Nephron progenitor cell (in vitro differentiated cells): ENCODE measurements at regions not wholly inside any gene's neighbourhood (a gene's known extent, or its start where the extent isn't known, plus 50 kb on each side); places are given as distances from the start of the nearest gene placed in this dataset.

Experiments
- DNase-seq: peaks from one replicate; pipeline ENCODE4 v3.0.0; 2021
- H3K27ac Mint-ChIP-seq: 2 replicates; pipeline ENCODE4 v1.8.0; 2021; ENCODE audit warnings: mild to moderate bottlenecking, moderate library complexity, mixed read lengths
- H3K27me3 Mint-ChIP-seq: 2 replicates; pipeline ENCODE4 v1.8.0; 2021; ENCODE audit warnings: mild to moderate bottlenecking, low read depth, mixed read lengths; ENCODE audit not compliant: poor library complexity
- H3K36me3 Mint-ChIP-seq: 2 replicates; pipeline ENCODE4 v1.8.0; 2021; ENCODE audit warnings: low read depth, mixed read lengths
- H3K4me1 Mint-ChIP-seq: 2 replicates; pipeline ENCODE4 v1.8.0; 2021; ENCODE audit warnings: mixed read lengths
- H3K4me3 Mint-ChIP-seq: 2 replicates; pipeline ENCODE4 v1.8.0; 2021; ENCODE audit warnings: mild to moderate bottlenecking, moderate library complexity, mixed read lengths
- H3K9me3 Mint-ChIP-seq: 2 replicates; pipeline ENCODE4 v1.8.0; 2021; ENCODE audit warnings: mild to moderate bottlenecking, moderate library complexity, mixed read lengths
- TF ChIP-seq, protein P1 (sequence below): fragments of 200-600 bp; sonication (generic); IDR thresholded peaks from 2 replicates; pipeline ENCODE4 v1.5.0; 2021; ENCODE audit warnings: antibody characterized with exemption

GRCh38 chr18:38688416-38688815 lies 1122.8 kb upstream of the CELF4 start:
- DNase-seq: no peak

GRCh38 chr18:38670486-38670885 lies 1104.9 kb upstream of the CELF4 start:
- DNase-seq: no peak
- TF ChIP-seq, protein P1, sequence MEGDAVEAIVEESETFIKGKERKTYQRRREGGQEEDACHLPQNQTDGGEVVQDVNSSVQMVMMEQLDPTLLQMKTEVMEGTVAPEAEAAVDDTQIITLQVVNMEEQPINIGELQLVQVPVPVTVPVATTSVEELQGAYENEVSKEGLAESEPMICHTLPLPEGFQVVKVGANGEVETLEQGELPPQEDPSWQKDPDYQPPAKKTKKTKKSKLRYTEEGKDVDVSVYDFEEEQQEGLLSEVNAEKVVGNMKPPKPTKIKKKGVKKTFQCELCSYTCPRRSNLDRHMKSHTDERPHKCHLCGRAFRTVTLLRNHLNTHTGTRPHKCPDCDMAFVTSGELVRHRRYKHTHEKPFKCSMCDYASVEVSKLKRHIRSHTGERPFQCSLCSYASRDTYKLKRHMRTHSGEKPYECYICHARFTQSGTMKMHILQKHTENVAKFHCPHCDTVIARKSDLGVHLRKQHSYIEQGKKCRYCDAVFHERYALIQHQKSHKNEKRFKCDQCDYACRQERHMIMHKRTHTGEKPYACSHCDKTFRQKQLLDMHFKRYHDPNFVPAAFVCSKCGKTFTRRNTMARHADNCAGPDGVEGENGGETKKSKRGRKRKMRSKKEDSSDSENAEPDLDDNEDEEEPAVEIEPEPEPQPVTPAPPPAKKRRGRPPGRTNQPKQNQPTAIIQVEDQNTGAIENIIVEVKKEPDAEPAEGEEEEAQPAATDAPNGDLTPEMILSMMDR: no peak
- Mint-ChIP-seq H3K4me1 (no peaks in the 10 kb centered on the region), H3K36me3 (no peaks in the 10 kb centered on the region), H3K27ac (no peak overlapping the region), H3K4me3 (no peak overlapping the region), H3K9me3 (peaks cover 17% of the 10 kb centered on the region), H3K27me3 (no peaks in the 10 kb centered on the region)

More at GRCh38 chr18:38688416-38688815, 1122.8 kb upstream of the CELF4 start:
- Mint-ChIP-seq H3K4me3 (no peak overlapping the region), H3K9me3 (no peaks in the 10 kb centered on the region), H3K36me3 (no peaks in the 10 kb centered on the region), H3K27ac (no peak overlapping the region), H3K4me1 (no peaks in the 10 kb centered on the region), H3K27me3 (peaks cover 2% of the 10 kb centered on the region)
- TF ChIP-seq, protein P1: no peak

DNA sequence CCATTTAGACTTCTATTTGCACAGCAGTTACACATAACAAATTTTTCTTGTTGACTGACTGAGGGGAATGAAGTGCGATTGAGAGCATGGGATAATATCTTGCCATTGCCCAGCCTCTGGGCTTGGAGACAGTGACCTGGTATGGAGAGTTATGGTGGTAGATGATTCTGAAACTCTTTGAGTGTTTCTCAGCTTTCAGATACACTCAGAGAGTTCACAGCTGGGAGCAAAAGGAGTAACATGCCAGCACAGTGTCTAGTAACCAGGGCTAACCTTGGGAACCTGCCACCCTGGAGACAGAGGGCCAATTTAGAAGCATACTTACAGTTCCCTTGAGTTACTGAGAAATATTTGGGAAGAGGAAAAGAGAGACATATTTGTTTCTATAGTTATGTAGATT lies 1099.3 kb upstream of the CELF4 start:
- Mint-ChIP-seq H3K4me3 (no peak overlapping the region), H3K27ac (no peak overlapping the region), H3K4me1 (no peaks in the 10 kb centered on the region), H3K36me3 (no peaks in the 10 kb centered on the region), H3K27me3 (no peaks in the 10 kb centered on the region), H3K9me3 (no peaks in the 10 kb centered on the region)
- DNase-seq: no peak
- TF ChIP-seq, protein P1: no peak

DNA sequence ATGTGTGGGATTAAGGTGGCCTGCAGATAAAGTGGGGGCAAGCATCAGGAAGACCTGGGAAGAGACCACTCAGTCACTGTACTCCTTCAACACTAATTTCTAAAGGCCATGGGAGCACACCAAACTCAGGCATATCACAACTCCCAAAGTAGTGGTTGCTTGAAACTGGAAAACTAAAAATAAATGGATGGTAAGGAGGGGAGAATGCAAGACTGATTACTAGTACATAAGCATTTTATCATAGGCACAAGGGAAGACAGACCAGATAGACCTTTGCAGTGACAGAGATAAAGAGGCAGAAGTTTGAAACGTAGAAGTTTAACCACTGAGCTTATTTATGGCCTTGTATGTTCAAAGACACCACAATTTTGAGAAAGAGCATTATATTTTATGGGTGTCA lies 1098.1 kb upstream of the CELF4 start:
- no peak overlapping the region for H3K27ac Mint-ChIP-seq
- H3K4me3 Mint-ChIP-seq: no peak overlapping the region
- TF ChIP-seq, protein P1: no peak
- no peaks in the 10 kb centered on the region for H3K36me3 Mint-ChIP-seq
- no peaks in the 10 kb centered on the region for H3K27me3 Mint-ChIP-seq
- no peaks in the 10 kb centered on the region for H3K4me1 Mint-ChIP-seq
- no peak for DNase-seq
- H3K9me3 Mint-ChIP-seq: no peaks in the 10 kb centered on the region

GRCh38 chr18:38663270-38663669 lies 1097.7 kb upstream of the CELF4 start:
- Mint-ChIP-seq H3K27me3 (no peaks in the 10 kb centered on the region), H3K4me3 (no peak overlapping the region), H3K36me3 (no peaks in the 10 kb centered on the region), H3K9me3 (no peaks in the 10 kb centered on the region), H3K27ac (no peak overlapping the region), H3K4me1 (no peaks in the 10 kb centered on the region)
- DNase-seq: no peak
- TF ChIP-seq, protein P1: no peak

DNA sequence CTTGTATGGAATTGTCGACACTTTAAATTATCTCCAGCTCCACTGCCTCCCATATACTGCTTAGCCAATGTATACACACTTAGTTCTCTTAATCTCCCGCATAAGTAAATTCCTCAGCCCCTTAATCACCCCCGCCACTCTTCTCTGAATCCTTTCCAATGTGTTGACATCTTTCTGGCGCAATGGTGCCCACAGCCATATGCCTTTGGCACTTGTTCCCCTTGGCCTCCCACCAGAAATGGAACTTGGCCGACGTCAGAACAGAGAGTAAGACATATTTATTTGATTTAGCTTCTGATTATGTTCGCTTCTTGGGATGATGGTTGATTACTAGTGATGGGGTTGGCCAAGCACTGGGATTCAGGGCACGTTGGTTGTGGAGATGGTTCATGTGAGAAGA lies 1089.3 kb upstream of the CELF4 start:
- no peaks in the 10 kb centered on the region for H3K36me3 Mint-ChIP-seq

More for the DNA sequence above, 1089.3 kb upstream of the CELF4 start:
- no peaks in the 10 kb centered on the region for H3K4me1 Mint-ChIP-seq
- no peaks in the 10 kb centered on the region for H3K9me3 Mint-ChIP-seq
- DNase-seq: no peak
- H3K27ac Mint-ChIP-seq: no peak overlapping the region
- TF ChIP-seq, protein P1: no peak
- H3K4me3 Mint-ChIP-seq: no peak overlapping the region
- H3K27me3 Mint-ChIP-seq: peaks cover 10% of the 10 kb centered on the region
